ENCODE measurements at regions not wholly inside any gene's neighbourhood (a gene's known extent, or its start where the extent isn't known, plus 50 kb on each side); places are given as distances from the start of the nearest gene placed in this dataset.

GRCh38 chr22:48689206-48689605, 1138.5 kb downstream of the BRD1 start:
- H3K9me3 ChIP-seq (ENCODE audit: low read length), result no peaks in the 10 kb centered on the region
- WGBS (ENCODE audit: low lambda C conversion rate), result 84% methylated on average over 12 of the region's 18 CpGs
- no peaks in the 10 kb centered on the region for H4K20me1 ChIP-seq (ENCODE audit: insufficient read depth, low read length)
- no peak for ATAC-seq
- intact Hi-C loops (cut with micrococcal nuclease; ENCODE audit: unreplicated experiment), result no loop called here
- no peak overlapping the region for H3K4me2 ChIP-seq (ENCODE audit: low read depth, low read length)
- TF ChIP-seq CEBPB (IDR thresholded peaks at IDR 0.05; ENCODE audit: borderline replicate concordance, low read depth, low read length) (peak; percentile 74), ZNF234 (CRISPR knock-in tag; conservative IDR thresholded peaks at IDR 0.05) (no peak), CEBPG (CRISPR knock-in tag; IDR thresholded peaks at IDR 0.05) (peak; percentile 49; the same call in 1 of the 2 replicates)
- no peak for FAIRE-seq
- no peak overlapping the region for H3K4me3 ChIP-seq (replicated peaks in 1 of 3; ENCODE audit: insufficient read depth in 1 of 3, low read depth in 2 of 3, low read length in 3 of 3)
- no peaks in the 10 kb centered on the region for H3K36me3 ChIP-seq (replicated peaks in 1 of 2; ENCODE audit: control insufficient read depth in 1 of 2, insufficient read depth in 2 of 2, low read length in 2 of 2)
- ChIA-PET POLR2A (no interaction called here), CTCF (ENCODE audit: low intra/inter-chr PET ratio, low total read pairs) (no interaction called here)
- H3K4me1 ChIP-seq (ENCODE audit: insufficient read depth, low read length), result peaks cover 60% of the 10 kb centered on the region
- BruUV-seq (replicated peaks), result no TSS peak
- H3K27ac ChIP-seq (ENCODE audit: extremely low read length, insufficient read depth, low read length), result no peak overlapping the region
- in situ Hi-C loops (cut with HindIII; ENCODE audit: extremely low pct_ligation_motif_present, low pct_unique_long_range_greater_than_20kb), result no loop called here
- H3K9ac ChIP-seq (ENCODE audit: insufficient read depth, low read depth, low read length), result no peak overlapping the region
- peaks cover 27% of the 10 kb centered on the region for H3K79me2 ChIP-seq (ENCODE audit: insufficient read depth, low read length)
- no peak for DNase-seq (ENCODE audit: low spot score)
- H3K27me3 ChIP-seq (ENCODE audit: control insufficient read depth in 1 of 2, insufficient read depth in 2 of 2, low read length in 2 of 2), result peaks cover 0 to 7% of the 10 kb centered on the region in 2 experiments; a peak in 1 of 5 replicates
- no peak overlapping the region for H2AFZ ChIP-seq (ENCODE audit: low read length)

- Histone ChIP-seq H3K79me2 (ENCODE audit: insufficient read depth, low read length) (peaks cover 19% of the 10 kb centered on the region), H3K27ac (ENCODE audit: extremely low read length, insufficient read depth, low read length) (no peak overlapping the region), H2AFZ (ENCODE audit: low read length) (no peak overlapping the region), H3K36me3 (replicated peaks in 1 of 2; ENCODE audit: control insufficient read depth in 1 of 2, insufficient read depth in 2 of 2, low read length in 2 of 2) (no peaks in the 10 kb centered on the region), H3K27me3 (ENCODE audit: control insufficient read depth in 1 of 2, insufficient read depth in 2 of 2, low read length in 2 of 2) (peaks cover 0 to 7% of the 10 kb centered on the region in 2 experiments; a peak in 1 of 5 replicates), H3K4me3 (replicated peaks in 1 of 3; ENCODE audit: insufficient read depth in 1 of 3, low read depth in 2 of 3, low read length in 3 of 3) (no peak overlapping the region), H3K4me2 (ENCODE audit: low read depth, low read length) (no peak overlapping the region), H4K20me1 (ENCODE audit: insufficient read depth, low read length) (no peaks in the 10 kb centered on the region), H3K9me3 (ENCODE audit: low read length) (no peaks in the 10 kb centered on the region), H3K4me1 (ENCODE audit: insufficient read depth, low read length) (peaks cover 52% of the 10 kb centered on the region), H3K9ac (ENCODE audit: insufficient read depth, low read depth, low read length) (no peak overlapping the region)
- intact Hi-C loops (cut with micrococcal nuclease; ENCODE audit: unreplicated experiment) (no loop called here), in situ Hi-C loops (cut with HindIII; ENCODE audit: extremely low pct_ligation_motif_present, low pct_unique_long_range_greater_than_20kb) (no loop called here)
- no peak for TF ChIP-seq DNMT1 (CRISPR knock-in tag; IDR thresholded peaks at IDR 0.05)
- TF ChIP-seq ZNF550 (CRISPR knock-in tag; IDR thresholded peaks at IDR 0.05; ENCODE audit: borderline replicate concordance), result no peak
- TF ChIP-seq RAD21 (CRISPR knock-in tag; IDR thresholded peaks at IDR 0.05), result no peak
- TF ChIP-seq SRSF1 (optimal IDR thresholded peaks at IDR 0.05; ENCODE audit: low read depth, low read length), result no peak
- no peak for TF ChIP-seq SYNCRIP (IDR thresholded peaks at IDR 0.05; ENCODE audit: insufficient read depth, low read depth, low read length)
- TF ChIP-seq KMT2A (CRISPR knock-in tag; IDR thresholded peaks at IDR 0.05), result no peak
- TF ChIP-seq SP5 (CRISPR knock-in tag; IDR thresholded peaks at IDR 0.05; ENCODE audit: borderline replicate concordance, low read depth), result no peak
- no peak for TF ChIP-seq ZNF124 (CRISPR knock-in tag; IDR thresholded peaks at IDR 0.05)
- no peak for TF ChIP-seq ZBTB7B (CRISPR knock-in tag; IDR thresholded peaks at IDR 0.05)
- TF ChIP-seq TBL1XR1 (IDR thresholded peaks at IDR 0.05; ENCODE audit: borderline replicate concordance, low read length, partially characterized antibody), result no peak
- no peak for TF ChIP-seq POLR2G (IDR thresholded peaks at IDR 0.05; ENCODE audit: low read depth, low read length)
- TF ChIP-seq HOXA5 (CRISPR knock-in tag; IDR thresholded peaks at IDR 0.05), result no peak
- TF ChIP-seq PLRG1 (conservative IDR thresholded peaks at IDR 0.05), result no peak
- TF ChIP-seq KDM6A (CRISPR knock-in tag; IDR thresholded peaks at IDR 0.05; ENCODE audit: low read depth), result no peak
- ChIA-PET CTCF (ENCODE audit: low intra/inter-chr PET ratio, low total read pairs) (no interaction called here), POLR2A (interaction anchor here (1.2 to 1.8 kb wide), 2 partner anchors 12 to 14 kb away, joined by 4 read pairs; no protein-coding TSS in a partner anchor)
- WGBS (ENCODE audit: low lambda C conversion rate), result 89% methylated on average over 4 of the region's 4 CpGs
- DNase-seq (ENCODE audit: low spot score) (no peak), FAIRE-seq (no peak), ATAC-seq (no peak)
- BruUV-seq (replicated peaks), result no TSS peak
Observed at GRCh38 chr22:48688366-48688765, 1139.3 kb downstream of the BRD1 start.

Measured in HepG2 (cell line).